Activated CD8-positive, alpha-beta memory T cell treated with anti-CD3 and anti-CD28 coated beads, Interleukin-2, amount 50 U/mL, for 24 hours (primary cell): ENCODE measurements at regions not wholly inside any gene's neighbourhood (a gene's known extent, or its start where the extent isn't known, plus 50 kb on each side); places are given as distances from the start of the nearest gene placed in this dataset.

Experiments
- DNase-seq: peaks from one replicate; pipeline ENCODE4 v3.0.0-alpha.2; 2020; ENCODE audit errors: extremely low read depth

DNA sequence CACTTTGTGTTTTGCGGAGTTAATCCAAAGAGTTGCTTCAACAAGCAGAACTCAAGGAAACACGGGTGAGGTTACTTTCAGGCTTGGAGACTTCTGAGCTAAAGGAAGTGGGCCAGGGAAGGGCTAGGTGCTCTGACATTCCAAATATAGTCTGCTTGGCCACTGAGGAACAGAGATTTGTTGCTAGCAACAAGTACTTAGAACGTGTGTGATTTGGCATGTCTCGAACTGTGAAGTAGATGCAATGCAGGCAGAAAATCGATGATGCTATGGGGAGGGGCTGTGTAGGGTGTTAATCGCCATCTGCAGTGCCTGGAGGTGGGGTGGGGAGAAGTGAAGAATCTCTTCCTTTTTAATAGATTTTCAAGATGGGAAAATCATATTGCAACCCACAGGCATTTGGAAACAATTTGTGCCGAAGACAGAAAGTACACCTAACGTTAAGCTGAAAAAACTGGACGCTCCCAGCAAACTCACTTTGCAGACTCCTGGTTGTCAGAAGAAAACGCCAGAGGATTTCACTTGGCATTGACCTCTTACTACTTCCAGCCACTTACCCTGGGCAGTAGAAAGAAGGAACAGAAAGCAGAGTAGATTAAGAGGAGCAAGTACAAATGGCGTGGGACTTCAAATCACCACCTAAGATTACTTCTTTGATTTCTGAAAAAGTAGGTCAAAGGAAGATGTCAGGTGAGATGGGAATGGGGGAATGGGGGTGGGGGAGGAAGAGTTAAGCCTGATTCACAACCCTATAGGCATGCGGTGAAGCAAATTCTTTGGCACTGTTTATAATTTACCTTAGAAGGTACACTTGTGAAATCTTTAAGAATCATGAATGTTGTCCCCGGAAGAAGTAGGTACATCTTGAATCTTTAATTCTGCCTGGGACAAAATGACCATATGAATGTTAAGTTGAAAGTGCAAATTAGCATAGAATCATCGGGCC lies 314.1 kb downstream of the CD83 start:
- no peak for DNase-seq

DNA sequence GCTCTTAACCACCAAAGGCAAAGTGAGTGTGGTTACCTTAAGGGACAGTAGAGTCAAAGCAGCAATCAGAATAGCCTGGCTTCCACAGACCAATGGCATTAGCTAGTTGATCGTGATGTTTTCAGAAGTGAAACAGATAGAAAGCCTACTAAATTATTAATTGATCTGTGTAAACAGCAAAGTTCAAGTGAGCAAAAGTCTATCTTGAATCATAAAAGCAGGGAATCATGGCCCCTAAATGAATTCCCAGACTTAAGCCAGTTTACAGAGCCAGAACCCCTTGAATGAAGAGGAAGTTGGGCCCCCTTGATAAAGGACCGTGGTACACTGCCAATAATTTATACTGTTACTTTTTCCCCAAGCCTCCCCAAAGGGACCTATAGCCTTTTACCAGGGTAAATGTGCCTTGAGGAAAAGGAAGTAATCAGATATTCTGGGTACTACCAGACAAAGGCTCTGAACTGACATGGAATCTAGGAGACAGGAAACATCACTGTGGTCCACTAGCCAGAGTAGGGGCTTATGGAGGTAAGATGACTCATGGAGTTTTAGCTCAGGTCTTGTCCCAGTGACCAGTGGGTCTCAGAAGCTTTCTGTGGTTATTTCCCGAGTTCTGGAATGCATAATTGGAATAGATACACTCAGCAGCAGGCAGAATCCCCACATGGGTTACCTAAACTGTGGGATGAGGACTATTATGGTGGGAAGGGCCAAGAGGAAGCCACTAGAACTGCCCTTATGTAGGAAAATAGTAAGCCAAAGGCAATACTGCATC lies 317.5 kb downstream of the CD83 start:
- DNase-seq, result no peak

DNA sequence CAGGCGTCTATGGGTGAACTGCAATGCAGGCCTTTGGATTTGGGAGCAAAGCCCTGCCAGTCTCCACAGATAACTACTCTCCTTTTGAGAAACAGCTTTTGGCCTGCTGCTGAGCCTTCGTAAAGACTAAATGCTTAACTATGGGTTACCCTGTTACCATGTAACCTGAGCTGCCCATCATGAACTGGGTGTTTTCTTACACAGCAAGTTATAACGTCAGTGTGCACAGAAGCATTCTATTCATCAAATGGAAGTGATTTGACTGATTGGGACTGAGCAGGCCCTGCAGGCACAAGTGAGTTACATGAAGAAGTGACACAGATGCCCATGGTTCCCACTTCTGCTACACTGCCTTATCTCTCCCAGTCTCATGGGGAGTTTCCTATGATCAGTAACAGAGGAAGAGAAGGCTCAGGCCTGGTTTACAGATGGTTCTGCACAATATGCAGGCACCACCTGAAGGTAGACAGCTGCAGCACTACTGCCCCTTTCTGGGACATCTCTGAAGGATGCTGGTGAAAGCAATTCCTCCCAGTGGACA lies 319.1 kb downstream of the CD83 start:
- DNase-seq, result no peak

DNA sequence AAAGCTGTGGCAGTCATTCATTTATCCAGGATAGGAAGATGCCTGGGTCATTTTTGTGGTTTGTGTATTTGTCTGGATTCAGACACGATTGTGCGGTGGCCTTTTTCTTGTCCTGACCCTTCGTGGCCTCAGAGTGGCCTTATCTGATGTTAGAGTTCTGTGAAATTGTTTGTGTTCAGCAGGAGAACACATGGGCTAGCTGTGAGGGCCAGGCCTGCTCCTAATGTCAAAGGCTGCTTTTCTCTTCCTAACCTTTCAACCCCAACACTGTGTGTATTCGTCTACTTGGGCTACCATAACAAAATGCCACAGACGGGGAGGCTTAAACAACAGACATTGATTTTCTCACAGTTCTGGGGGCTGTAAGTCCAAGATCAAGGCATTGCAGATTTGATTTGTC lies 321.8 kb downstream of the CD83 start:
- DNase-seq, result no peak

DNA sequence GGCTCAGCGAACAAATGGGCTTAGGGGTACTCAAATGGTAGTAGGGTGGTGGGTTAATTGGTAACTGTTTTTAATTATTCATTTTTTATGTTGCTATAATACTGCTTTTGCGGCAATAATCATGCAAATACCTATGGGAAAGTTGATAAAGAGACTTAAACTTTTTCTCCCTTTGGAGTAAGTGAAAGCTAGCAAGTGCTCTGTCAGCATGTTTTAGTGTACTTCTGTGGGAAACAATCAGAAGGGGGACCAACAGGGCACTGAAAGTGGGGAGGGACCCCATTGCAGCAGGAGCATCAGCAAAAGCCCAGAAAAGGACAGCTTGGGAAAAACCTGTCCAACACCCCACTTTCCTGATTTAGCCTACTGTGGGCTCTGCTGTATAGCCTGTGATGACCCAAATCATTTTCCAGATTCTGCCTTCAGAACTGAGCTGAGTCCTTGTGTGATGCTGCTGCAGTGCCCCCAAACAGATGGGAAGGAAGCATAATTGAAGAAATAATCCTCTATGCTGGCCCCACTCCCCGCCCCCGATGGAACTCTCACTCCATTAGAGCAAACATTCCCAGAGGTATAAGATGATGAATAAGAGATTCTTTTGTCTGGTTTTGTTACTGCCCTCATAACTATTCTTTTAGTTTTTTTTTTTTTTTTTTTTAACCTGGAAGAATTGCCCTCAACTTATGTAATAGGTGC lies 322.8 kb downstream of the CD83 start:
- DNase-seq, result no peak

DNA sequence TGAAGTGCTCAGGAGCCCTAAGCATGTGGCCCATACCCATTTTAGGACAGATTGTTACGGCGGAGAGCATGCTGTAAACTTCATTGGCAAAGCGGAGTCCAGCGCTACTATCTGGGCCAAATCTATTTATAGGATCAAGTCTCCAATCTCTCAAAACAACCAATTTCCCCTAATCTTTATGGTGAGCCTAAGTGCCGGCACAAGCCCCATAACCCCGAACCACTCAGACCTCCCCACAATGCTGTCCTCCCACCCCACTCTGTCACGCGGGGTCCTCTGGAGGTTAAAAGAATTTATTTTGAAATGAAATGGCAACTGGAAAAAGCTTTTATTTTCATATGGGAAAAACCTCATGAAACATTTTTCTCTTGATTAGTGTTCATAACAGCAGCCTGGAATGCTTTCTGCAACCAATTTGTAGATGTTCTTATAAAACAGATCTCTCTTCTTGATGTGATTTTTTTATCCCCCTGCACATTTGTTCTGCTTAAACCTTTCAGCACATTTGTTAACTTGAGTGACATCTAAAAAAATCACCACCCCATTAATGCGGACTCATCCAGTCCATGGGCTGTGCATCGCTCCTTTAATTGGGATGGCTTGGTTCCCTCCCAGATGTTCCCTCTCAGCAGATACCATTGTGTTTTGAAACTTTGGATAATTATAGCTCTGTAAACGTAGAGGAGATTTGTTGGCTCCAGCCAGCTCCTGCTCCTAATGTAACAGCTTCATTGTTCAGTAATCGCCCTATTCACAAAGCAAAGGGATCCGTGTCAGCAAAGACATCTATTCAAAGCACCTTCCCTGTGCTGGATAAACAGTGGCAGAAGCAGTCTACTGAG lies 323.6 kb downstream of the CD83 start:
- no peak for DNase-seq

DNA sequence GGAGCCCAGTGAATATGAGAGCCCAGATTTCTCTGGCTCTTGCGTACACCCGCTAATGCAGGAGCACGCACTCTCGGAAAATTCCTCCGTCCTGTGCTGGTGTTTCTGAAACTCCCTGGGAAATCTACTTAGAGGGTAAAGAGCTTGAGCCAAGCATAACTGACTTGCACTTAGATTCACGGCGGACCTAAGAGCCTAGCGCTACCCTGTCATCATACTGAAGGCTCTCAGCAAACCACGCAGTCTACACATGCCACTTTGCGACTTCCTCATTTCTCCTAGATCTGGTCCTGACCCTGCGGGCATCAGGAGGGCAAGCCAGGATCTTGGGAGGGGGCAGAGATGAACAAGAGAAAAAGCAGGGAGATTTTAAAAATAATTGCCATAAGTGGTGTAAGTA lies 324.7 kb downstream of the CD83 start:
- DNase-seq, result no peak

DNA sequence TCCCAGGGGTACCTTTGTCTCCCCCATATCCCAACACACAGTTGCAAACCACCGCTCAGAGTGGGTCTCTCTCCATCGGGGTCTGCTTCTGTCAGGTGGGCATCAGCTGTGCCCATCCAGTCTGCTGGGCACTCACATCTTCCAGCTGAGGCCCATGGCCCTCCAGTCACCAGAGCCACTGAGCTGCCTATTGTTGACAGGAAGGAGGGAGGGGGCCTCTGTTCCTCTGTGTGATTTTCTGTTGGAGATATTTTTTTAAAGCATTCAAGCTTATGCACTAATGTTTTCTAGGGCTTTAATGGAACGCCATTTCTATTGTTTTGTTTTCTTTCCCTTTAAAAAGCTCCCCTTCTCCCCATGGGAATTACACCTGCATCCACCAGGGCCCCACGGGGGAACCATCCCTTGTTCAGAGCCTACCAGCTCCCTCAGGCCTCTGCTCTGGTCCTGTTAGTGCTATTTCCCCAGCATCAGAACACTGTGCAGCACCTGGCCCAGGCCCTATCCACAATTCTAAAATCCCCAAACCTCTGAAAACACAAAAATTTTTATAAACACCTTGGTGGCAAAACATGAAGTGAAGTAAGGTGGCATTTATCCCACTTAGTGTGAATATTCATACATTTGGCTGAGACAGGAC lies 326.2 kb downstream of the CD83 start:
- DNase-seq, result no peak

DNA sequence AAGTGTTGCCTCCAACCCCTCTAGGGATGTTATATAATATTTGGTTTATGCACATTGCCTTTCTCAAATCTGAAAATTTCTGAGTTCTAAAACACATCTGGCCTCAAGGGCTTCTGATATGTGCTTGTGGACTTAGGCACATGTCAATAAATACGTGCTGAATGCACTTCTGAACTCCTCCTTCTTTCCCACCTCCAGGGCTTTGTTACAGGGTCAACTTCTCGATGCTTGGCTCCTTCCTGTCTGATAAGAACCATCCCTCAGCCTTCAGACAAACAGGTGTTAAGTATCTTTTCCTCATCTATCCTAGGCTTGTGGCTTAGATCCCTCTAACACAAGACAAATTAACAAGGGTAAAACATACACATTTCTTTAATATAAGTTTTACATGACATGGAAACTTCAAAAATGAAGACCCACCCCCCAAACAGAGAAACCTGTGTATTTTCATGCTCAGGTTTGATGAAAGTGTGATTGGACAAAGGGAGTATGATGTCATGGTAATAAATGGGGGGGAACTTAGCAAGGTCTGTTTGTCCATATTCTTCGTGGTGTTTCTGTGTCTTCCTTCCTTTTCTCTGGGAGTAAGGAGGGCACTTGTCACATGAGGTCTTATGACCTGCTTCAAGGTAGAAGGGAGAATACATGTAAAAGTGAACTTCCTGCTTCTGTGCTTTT lies 326.9 kb downstream of the CD83 start:
- no peak for DNase-seq

DNA sequence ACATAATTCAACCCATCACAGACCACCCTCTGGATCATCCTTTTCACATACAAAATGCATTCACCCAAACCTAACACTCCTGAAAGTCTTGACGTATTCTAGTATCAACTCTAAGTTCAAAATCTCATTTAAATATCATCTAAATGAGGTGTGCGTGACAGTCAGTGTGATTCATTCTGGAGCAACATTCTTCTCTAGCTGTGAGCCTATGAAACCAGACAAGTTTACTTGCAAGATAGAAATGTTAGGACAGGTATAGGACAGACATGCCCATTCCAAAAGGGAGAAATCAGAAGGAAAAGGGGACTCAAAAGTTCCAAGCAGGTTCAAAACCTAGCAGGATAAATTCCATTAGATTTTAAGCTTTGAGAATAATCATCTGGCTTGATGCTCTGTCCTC lies 329.7 kb downstream of the CD83 start:
- no peak for DNase-seq

DNA sequence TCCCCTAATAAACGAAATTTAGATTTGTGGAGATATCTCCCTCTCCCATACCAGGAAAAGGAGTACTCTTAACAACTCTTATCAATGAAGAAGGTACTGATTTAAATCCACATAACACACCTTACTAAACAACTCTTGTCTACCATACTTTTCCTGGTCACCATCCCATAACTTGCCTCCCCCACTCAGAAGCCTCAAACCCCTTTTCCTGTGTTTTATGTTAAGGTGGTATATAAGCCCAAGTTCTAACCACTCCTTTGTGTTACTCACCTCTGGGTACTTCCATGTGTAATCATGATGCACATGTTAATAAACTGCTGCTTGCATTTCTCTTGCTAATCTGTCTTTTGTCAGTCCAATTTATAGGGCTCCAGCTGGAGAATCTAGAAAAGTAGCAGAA lies 330.7 kb downstream of the CD83 start:
- DNase-seq, result no peak

DNA sequence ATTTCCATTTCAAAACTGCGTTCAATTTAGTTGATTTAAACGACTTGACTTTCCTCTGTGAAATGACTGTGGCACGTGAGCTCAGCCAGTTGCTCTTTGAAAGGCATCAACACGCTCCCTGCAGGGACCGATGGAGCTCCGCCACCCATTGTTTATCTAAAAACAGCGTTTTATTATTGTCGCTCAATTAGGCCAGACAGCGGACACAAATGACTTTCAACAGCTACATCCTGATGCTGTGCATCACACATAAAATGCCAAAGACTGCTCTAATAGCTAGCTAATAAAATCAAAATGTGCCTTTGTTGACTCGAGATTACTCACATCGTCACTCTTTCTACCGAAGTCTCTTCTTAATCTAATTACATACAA lies 332.5 kb downstream of the CD83 start:
- DNase-seq, result no peak

DNA sequence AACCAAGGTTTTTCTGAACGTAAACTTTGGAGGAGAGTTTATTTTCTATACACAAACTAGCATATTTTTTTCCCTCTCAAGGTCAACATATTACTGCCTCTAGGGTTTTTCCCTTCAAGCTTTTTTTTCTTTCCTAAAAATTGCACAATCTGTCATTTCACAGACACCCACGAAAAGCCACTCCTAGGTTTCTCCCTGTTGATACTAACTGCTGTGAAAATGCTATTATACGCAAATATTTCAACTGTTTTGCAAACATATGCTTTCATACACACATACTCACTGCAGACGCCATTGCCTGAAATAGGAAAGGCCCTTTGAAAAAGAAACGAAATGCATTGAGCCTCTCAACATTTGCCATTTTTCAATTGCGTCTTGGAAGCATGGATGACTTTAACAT lies 333.0 kb downstream of the CD83 start:
- no peak for DNase-seq

DNA sequence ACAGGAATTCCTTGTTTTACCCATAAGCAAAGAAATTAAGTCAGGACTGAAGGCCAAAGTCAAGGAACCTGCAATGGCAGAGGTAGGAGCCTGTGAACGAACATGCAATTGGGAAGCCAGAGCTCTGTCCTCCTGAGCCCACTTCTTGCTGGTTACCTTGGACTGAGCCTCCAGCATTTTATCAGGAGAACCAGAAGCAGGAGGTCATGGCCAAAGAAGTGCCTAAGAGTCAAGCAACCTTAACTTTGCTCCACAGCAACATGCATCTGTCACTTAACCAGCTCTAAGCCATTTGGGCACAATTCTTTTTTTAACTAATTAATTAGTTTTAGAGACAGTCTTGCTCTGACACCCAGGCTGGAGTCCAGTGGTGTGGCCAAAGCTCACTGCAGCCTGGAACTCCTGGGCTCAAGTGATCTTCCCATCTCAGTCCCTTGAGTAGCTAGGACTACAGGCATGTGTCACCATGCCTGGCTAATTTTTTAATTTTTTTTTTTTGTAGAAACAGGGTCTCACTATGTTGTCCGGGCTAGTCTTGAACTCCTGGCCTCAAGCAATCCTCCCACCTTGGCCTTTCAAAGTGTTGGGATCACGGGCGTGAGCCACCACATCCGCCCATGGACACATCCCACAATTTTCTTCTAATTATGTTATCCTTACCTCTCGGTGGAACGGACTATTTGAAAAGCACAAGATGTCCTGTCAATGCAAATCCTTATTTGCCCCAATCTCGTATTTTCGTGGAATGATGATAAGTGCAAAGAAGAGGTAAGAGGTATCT lies 334.2 kb downstream of the CD83 start:
- no peak for DNase-seq

DNA sequence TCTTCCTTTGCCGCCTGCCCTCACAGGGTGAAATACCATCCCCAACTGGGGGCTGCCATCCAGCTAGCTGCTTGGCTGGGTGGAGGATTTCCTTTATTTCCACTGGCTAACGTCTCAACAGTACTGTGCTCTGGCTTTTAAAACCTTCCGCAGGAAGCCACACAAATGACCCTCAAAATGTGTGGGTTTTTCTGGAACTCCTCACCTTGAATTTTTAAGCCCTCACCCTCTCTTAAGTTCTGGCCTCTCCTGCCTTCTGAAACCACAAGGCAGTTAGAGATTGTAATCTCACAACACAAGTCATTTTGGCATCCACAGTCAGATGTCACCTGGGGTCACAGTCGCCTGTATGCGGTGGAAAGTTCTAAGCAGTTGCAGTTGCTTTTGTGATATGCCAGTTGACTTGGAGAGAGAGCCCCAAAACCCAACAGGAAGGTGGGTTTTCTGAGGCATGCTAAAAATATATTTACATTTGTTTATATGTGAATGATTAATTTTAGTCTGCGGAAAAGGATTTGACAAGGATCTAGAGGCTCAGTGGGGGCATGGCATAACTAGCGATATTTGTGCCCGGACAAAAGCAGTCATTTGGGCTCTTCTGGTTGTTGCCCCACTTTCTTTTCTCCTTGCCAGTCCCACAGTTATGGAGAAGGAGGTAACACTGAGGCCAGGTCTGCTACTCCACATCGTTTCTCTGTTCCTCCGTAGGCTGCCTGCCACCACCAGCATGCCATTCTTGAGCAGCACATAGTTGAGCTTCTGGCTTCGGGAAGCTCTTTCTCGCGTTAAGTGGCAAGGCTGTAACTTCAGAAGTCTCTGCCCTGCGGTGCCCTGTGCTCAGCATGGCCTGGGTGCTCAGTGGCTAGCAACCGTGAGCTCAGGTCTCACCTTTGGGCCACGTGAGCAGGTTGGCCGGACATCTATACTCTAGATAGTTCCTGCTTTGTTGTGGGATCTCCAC lies 335.3 kb downstream of the CD83 start:
- peak; percentile 39 for DNase-seq

DNA sequence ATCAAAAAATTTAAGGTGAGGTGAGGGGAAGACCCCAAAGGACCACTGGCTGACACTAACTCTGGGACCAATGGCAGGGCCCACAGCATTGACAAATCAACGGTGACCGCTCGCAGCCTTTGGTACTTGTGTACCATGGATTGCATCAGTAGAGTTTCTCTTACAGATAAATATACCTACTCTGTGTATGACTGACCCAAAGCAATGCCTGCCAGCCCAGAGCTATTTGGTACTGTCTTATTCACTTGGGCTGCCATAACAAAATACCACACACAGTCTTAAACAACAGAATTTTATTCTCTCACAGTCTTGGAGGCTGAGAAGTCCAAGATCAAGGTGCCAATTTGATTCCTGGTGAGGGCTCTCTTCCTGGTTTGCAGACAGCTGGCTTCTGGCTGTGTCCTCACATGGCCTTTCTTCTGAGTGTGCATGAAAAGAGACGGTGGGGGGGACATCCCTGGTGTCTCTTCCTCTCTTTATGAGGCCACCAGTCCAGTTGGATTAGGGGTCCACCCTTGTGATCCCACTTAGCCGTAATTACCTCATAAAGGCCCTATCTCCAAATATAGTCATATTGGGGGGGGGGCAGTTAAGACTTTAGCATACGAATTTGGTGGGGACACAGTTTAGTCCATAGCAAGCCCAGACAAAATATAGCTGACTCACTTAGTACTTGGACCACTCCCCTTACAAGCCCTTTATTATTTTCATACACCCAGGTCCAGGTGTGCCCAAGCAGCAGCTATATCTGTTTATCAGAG lies 336.3 kb downstream of the CD83 start:
- DNase-seq, result no peak

DNA sequence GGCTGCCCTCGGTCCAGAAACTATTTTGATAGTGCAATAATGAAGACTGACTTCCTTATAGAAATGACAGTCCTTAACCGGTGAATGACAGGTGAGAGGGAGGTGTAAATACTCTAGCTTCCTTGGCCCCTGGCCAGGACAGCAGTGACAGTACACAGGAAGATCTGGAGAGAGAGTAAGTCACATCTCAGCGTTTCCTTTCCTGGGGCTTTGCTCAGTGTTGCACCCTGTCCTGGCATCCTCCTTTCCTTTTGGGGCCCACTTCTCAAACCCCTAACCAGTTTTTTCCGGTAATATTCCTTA lies 336.9 kb downstream of the CD83 start:
- DNase-seq, result no peak

DNA sequence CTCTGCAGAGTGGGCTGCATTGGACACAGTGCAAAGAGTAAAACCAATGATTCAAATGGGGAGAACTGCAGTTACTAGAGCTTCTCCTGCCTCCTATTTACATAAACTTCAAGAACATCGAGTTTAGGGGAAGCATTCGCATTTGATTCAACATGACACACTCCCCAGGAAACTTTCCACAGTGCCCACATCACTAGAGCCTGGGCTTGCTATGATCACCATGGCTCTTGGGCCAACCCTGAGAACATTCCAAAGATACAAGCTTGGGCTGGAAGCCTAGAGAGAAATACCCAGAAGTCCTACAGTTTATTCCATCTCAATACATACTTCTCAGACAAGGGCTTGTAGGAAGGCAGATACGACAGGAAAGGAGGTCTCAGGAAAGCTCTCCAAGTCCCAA lies 337.9 kb downstream of the CD83 start:
- no peak for DNase-seq
